GM12878 (cell line): ENCODE measurements at regions not wholly inside any gene's neighbourhood (a gene's known extent, or its start where the extent isn't known, plus 50 kb on each side); places are given as distances from the start of the nearest gene placed in this dataset.

Experiments
- ATAC-seq: fragments of 200-7000 bp; cut with Tn5 transposase; 3 replicates; pipeline ENCODE4 v1.9.1; 2020; ENCODE audit warnings: mild to moderate bottlenecking, moderate library complexity
- BruUV-seq: library from RNA; stranded (reverse); fragments of 400-500 nt; replicated peaks from 2 replicates; lab custom pipeline; 2021; lab: Mats Ljungman, UMichigan
- CTCF ChIA-PET: fragments of 300-600 bp; sonication (Branson Sonifier 250); formaldehyde crosslinking; extraction: SDS; loops from one replicate; lab custom pipeline; 2021; ENCODE audit warnings: inconsistent platforms; lab: Yijun Ruan, JAX
- POLR2A ChIA-PET: fragments of 350-600 bp; formaldehyde crosslinking; extraction: SDS; loops from one replicate; lab custom pipeline; 2021; ENCODE audit warnings: inconsistent platforms; lab: Charles Lee
- RAD21 ChIA-PET: fragments of 300-600 bp; sonication (Branson Sonifier 250); formaldehyde crosslinking; loops from one replicate; lab custom pipeline; 2023; ENCODE audit warnings: antibody characterized with exemption; ENCODE audit not compliant: unreplicated experiment; lab: Charles Lee
- SMC1A ChIA-PET: fragments of 300-600 bp; sonication (Branson Sonifier 250); formaldehyde crosslinking; loops from one replicate; lab custom pipeline; 2023; ENCODE audit not compliant: unreplicated experiment, uncharacterized antibody; lab: Charles Lee
- DNase-seq: peaks from one replicate; pipeline ENCODE4 v3.0.0-alpha.2; 2011; ENCODE audit warnings: low read depth, low spot score
- FAIRE-seq: peaks from 3 replicates; lab custom pipeline; 2011; peaks lifted over from hg19 to GRCh38; lab: Jason Lieb, UNC
- H2AFZ ChIP-seq: 2 replicates; pipeline ENCODE4 v1.6.0; 2011; ENCODE audit warnings: low read depth, low read length, control low read depth; ENCODE audit not compliant: control insufficient read depth
- H3K27ac ChIP-seq: 2 replicates; pipeline ENCODE4 v1.5.1; 2011; ENCODE audit warnings: control low read depth; ENCODE audit not compliant: control insufficient read depth, insufficient read depth
- H3K27me3 ChIP-seq, 2 experiments: replicated peaks in 1 of 2; 2 replicates each; pipeline versions ENCODE4 v1.6.0 to v1.6.1; 2011; ENCODE audit warnings: low read length in 1 of 2; ENCODE audit not compliant: control insufficient read depth in 2 of 2, insufficient read depth in 2 of 2
- H3K36me3 ChIP-seq, 2 experiments: 2 replicates each; pipeline ENCODE4 v1.5.1; 2011; ENCODE audit warnings: low read length in 1 of 2; ENCODE audit not compliant: control insufficient read depth in 2 of 2, insufficient read depth in 2 of 2
- H3K4me1 ChIP-seq: 2 replicates; pipeline ENCODE4 v1.6.1; 2011; ENCODE audit warnings: mild to moderate bottlenecking, low read length, moderate library complexity, mixed read lengths; ENCODE audit not compliant: control insufficient read depth, insufficient read depth
- H3K4me2 ChIP-seq: 2 replicates; pipeline ENCODE4 v1.6.0; 2011; ENCODE audit warnings: control low read depth; ENCODE audit not compliant: control insufficient read depth, insufficient read depth
- H3K4me3 ChIP-seq: fragments of 200-600 bp; sonication (generic); 2 replicates; pipeline ENCODE4 v1.5.1; 2016
- H3K79me2 ChIP-seq: 2 replicates; pipeline ENCODE4 v1.6.0; 2011; ENCODE audit warnings: low read length; ENCODE audit not compliant: control insufficient read depth, insufficient read depth
- H3K9ac ChIP-seq: 2 replicates; pipeline ENCODE4 v1.8.0; 2011; ENCODE audit warnings: low read length, control low read depth, mixed read lengths; ENCODE audit not compliant: control insufficient read depth, insufficient read depth
- H3K9me3 ChIP-seq: replicated peaks from 3 replicates; pipeline ENCODE4 v1.5.1; 2011; ENCODE audit warnings: mild to moderate bottlenecking, low read length; ENCODE audit not compliant: control insufficient read depth, insufficient read depth
- H4K20me1 ChIP-seq: 2 replicates; pipeline ENCODE4 v1.6.0; 2011; ENCODE audit not compliant: control insufficient read depth, insufficient read depth
- IKZF2 ChIP-seq, 2 experiments: fragments of 450-650 bp; IDR thresholded peaks; 2 replicates each; pipeline ENCODE4 v1.6.1; 2017; ENCODE audit warnings: mild to moderate bottlenecking in 2 of 2, moderate library complexity in 2 of 2
- LARP7 ChIP-seq: fragments of 450-650 bp; IDR thresholded peaks from 2 replicates; pipeline ENCODE4 v1.6.1; 2017; ENCODE audit warnings: mild to moderate bottlenecking
- NR2C2 ChIP-seq: IDR thresholded peaks from 2 replicates; pipeline ENCODE4 v1.6.1; 2011; ENCODE audit warnings: borderline replicate concordance, low read depth; ENCODE audit not compliant: control insufficient read depth, insufficient read length
- RAD51 ChIP-seq: fragments of 450-650 bp; IDR thresholded peaks from 2 replicates; pipeline ENCODE4 v1.6.1; 2016; ENCODE audit warnings: moderate library complexity, mild to moderate bottlenecking, inconsistent platforms
- SRF ChIP-seq, 2 experiments: IDR thresholded peaks; 2 replicates each; pipeline ENCODE4 v1.6.1; 2011; ENCODE audit warnings: low read depth in 2 of 2, low read length in 2 of 2, mild to moderate bottlenecking in 1 of 2, moderate library complexity in 1 of 2
- TARDBP ChIP-seq: IDR thresholded peaks from 2 replicates; pipeline ENCODE4 v1.6.1; 2016; ENCODE audit warnings: borderline replicate concordance
- YBX1 ChIP-seq: fragments of 450-650 bp; IDR thresholded peaks from 2 replicates; pipeline ENCODE4 v1.6.1; 2016; ENCODE audit warnings: antibody characterized with exemption
- WGBS: methylation state at CpG from one replicate; pipeline ENCODE4 v1.1.6; 2016; ENCODE audit warnings: low lambda C conversion rate; ENCODE audit not compliant: insufficient replicate concordance, insufficient coverage; ENCODE audit errors: missing lambda C conversion rate; 5-methylcytosine and 5-hydroxymethylcytosine counted together
- in situ Hi-C: fragments of 300-500 bp; cut with MboI; formaldehyde crosslinking; loops from 9 replicates; pipeline ENCODE4 v1.14.3; 2018; ENCODE audit warnings: mixed read lengths
- intact Hi-C: fragments of 100-400 bp; cut with micrococcal nuclease; formaldehyde crosslinking; loops from one replicate; pipeline ENCODE4 v1.14.2; 2022; ENCODE audit not compliant: unreplicated experiment
- TF ChIP-seq, protein P1 (sequence below): IDR thresholded peaks from 2 replicates; pipeline ENCODE4 v1.6.1; 2012; ENCODE audit warnings: mild to moderate bottlenecking, low read depth, low read length
- TF ChIP-seq, protein P2 (sequence below): fragments of 450-650 bp; formaldehyde crosslinking; IDR thresholded peaks from 2 replicates; pipeline ENCODE4 v1.4.0; 2022; ENCODE audit warnings: mild to moderate bottlenecking, moderate library complexity

DNA sequence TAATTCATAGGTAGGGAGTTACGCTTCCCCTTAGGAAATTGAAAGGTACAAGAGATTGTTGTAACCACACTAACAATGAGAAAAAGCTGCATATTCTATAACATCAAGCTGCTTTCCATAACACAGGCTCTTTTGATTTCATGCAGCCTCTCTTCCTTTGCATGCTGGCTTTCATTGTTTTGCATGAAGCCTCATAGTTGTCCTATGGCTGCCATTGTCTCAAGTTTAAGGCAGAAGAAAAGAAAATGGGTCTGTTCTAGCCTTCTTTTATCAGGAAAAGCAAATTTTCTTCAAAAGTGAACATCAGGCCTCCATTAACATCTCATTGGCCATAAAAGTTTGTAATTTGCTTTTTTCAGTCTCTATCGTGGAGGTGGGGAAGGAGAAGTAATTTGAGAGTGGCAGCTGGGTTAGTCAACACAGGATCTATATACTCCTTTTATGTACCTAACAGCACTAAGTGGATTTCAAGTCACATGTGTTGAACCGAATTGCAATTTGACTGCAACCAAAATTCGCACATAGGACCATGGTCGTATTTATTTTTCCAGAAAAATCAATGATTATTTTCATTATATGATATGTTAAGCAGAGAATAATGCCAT is 248.5 kb upstream of the RND3 start:
- ChIA-PET CTCF (no interaction called here), SMC1A (no interaction called here), RAD21 (no interaction called here), POLR2A (no interaction called here)
- BruUV-seq: no TSS peak
- Histone ChIP-seq H3K4me3 (no peak overlapping the region), H3K4me1 (no peaks in the 10 kb centered on the region), H4K20me1 (no peaks in the 10 kb centered on the region), H2AFZ (no peak overlapping the region), H3K27me3 (no peaks in the 10 kb centered on the region), H3K9me3 (no peaks in the 10 kb centered on the region), H3K27ac (no peak overlapping the region), H3K9ac (no peak overlapping the region), H3K4me2 (no peak overlapping the region)
- ATAC-seq (no peak), FAIRE-seq (no peak), DNase-seq (no peak)
- intact Hi-C loops (no loop called here), in situ Hi-C loops (no loop called here)
- 32% methylated on average over 5 of the region's 5 CpGs for WGBS
- TF ChIP-seq, protein P1, sequence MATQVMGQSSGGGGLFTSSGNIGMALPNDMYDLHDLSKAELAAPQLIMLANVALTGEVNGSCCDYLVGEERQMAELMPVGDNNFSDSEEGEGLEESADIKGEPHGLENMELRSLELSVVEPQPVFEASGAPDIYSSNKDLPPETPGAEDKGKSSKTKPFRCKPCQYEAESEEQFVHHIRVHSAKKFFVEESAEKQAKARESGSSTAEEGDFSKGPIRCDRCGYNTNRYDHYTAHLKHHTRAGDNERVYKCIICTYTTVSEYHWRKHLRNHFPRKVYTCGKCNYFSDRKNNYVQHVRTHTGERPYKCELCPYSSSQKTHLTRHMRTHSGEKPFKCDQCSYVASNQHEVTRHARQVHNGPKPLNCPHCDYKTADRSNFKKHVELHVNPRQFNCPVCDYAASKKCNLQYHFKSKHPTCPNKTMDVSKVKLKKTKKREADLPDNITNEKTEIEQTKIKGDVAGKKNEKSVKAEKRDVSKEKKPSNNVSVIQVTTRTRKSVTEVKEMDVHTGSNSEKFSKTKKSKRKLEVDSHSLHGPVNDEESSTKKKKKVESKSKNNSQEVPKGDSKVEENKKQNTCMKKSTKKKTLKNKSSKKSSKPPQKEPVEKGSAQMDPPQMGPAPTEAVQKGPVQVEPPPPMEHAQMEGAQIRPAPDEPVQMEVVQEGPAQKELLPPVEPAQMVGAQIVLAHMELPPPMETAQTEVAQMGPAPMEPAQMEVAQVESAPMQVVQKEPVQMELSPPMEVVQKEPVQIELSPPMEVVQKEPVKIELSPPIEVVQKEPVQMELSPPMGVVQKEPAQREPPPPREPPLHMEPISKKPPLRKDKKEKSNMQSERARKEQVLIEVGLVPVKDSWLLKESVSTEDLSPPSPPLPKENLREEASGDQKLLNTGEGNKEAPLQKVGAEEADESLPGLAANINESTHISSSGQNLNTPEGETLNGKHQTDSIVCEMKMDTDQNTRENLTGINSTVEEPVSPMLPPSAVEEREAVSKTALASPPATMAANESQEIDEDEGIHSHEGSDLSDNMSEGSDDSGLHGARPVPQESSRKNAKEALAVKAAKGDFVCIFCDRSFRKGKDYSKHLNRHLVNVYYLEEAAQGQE: no peak
- TF ChIP-seq IKZF2 (IDR thresholded peaks at IDR 0.05) (no peak), TARDBP (no peak), LARP7 (no peak), NR2C2 (no peak), RAD51 (no peak), YBX1 (no peak), SRF (IDR thresholded peaks at IDR 0.05; ENCODE audit: low read depth in 2 of 2, low read length in 2 of 2) (no peak)
- TF ChIP-seq, protein P2, sequence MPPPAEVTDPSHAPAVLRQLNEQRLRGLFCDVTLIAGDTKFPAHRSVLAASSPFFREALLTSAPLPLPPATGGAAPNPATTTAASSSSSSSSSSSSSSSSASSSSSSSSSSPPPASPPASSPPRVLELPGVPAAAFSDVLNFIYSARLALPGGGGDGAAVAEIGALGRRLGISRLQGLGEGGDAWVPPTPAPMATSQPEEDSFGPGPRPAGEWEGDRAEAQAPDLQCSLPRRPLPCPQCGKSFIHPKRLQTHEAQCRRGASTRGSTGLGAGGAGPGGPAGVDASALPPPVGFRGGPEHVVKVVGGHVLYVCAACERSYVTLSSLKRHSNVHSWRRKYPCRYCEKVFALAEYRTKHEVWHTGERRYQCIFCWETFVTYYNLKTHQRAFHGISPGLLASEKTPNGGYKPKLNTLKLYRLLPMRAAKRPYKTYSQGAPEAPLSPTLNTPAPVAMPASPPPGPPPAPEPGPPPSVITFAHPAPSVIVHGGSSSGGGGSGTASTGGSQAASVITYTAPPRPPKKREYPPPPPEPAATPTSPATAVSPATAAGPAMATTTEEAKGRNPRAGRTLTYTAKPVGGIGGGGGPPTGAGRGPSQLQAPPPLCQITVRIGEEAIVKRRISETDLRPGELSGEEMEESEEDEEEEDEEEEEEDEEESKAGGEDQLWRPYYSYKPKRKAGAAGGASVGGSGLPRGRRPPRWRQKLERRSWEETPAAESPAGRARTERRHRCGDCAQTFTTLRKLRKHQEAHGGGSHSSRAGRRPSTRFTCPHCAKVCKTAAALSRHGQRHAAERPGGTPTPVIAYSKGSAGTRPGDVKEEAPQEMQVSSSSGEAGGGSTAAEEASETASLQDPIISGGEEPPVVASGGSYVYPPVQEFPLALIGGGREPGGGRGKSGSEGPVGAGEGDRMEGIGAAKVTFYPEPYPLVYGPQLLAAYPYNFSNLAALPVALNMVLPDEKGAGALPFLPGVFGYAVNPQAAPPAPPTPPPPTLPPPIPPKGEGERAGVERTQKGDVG: no peak
- TF ChIP-seq, all 136 proteins: peak for 0
- no peaks in the 10 kb centered on the region for H3K79me2 ChIP-seq
- no peaks in the 10 kb centered on the region for H3K36me3 ChIP-seq
